Activated CD8-positive, alpha-beta memory T cell treated with anti-CD3 and anti-CD28 coated beads, Interleukin-2, amount 50 U/mL, for 1 hour (primary cell): ENCODE measurements at regions not wholly inside any gene's neighbourhood (a gene's known extent, or its start where the extent isn't known, plus 50 kb on each side); places are given as distances from the start of the nearest gene placed in this dataset.

Source experiments
- DNase-seq: peaks from one replicate; pipeline ENCODE4 v3.0.0-alpha.2; 2020; ENCODE audit errors: extremely low read depth

DNA sequence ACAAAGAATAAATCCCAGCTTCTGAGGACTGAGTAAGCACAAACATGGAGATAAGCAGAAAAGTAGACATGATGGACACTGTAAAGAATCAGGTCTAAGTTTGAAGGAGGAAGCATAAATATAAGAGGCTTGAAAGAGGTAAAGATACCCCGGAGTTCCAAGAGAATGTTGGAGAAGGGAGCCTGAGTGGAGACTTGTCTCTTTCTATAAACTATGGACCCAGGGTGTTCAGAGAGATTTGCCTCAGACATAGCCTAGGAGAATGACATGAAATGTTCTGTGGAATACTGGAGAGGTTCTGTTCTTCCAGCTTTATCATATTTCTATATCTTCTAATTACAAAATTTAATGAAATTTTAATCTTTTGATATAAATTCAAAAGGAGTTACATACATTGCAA lies 554.3 kb upstream of the B3GALT2 start:
- no peak for DNase-seq

DNA sequence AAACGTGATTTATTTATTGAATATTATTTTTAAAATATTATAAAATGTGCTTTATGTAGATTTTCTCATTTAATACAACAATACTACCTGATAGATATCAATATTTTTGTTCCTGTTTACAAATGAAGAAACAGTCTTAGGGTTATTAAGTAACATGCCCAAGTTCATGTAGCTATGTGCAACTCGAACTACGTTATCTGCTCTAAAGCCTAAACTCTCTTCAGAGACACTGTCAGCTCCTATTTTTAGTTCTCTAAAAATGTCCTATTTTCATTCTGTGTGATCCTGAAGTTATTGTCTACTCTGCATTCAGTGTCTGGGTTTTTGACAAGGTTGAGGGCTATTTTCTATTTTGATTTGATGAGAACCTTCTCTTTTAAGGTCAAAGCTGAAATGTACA lies 550.1 kb upstream of the B3GALT2 start:
- no peak for DNase-seq

DNA sequence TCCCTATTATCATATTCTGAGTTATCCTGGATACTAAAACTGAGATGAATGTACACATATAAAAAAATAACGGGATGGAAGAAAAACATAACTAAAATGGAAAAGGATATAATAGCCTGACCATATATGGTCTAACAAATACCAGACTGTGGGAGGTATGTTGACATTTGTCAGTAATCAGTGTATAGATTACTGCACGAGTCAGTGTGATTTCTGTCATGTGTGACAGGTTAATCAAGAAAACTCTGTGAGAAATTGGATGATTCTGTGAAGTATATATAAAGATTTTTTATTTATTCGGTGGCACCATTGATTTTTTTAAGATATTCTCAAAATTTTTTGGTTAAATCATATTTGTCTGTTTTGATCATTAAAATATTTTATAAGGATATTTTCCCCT lies 547.3 kb upstream of the B3GALT2 start:
- DNase-seq, result no peak

DNA sequence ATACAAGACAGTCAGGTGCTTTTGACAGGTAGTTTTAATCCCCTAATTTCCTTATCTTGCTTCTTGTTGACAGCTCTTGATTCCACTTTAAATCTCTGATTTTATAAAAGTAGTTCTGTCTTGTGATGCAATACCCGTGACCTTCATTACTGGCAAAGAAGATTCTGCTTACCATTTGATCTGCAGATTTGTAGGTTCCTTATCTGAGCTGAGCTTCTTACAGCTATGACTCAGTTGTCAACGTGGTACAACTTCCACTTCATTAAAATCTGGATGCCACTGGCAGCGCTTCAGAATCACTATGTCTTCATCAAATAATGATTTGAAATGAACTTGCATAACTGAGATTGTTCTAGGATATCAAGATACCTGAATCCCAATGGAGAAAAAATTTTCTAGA lies 543.6 kb upstream of the B3GALT2 start:
- no peak for DNase-seq

DNA sequence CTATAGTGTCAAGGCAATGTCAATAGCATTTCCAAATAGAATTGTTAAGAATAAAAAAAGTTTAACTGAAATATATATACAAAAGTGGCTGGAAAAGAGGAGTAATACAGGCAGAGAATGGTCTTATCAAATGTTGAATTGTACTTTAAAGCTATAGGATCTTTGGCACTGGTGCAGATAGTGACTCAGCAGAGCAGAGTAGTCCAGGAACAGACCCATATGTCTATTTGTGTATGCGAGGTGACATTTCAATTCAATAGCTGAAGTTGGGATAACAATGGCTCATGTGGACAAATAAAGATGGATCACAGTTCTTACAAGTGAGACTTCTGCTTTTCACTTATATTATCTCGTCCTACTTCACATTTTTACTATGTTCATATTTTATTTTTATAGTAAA lies 543.0 kb upstream of the B3GALT2 start:
- no peak for DNase-seq

DNA sequence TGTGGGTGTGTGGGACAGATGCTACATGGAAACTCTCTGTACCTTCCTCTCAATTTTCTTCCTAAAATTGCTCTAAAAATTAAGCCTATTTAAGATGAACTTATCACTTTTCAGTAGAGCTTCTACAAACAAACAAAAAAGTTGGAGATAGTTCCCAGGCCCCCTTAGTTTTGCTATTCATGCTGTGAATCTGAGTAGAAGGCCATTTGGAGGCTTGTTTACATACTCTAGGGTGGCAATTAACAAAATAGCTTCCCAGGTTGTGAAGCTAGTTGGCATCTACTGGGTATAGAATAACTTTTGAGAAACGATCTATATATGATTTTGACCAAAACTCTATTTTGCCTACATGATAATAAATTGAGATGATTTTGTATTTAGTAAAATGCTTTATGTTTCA lies 541.4 kb upstream of the B3GALT2 start:
- DNase-seq, result no peak

DNA sequence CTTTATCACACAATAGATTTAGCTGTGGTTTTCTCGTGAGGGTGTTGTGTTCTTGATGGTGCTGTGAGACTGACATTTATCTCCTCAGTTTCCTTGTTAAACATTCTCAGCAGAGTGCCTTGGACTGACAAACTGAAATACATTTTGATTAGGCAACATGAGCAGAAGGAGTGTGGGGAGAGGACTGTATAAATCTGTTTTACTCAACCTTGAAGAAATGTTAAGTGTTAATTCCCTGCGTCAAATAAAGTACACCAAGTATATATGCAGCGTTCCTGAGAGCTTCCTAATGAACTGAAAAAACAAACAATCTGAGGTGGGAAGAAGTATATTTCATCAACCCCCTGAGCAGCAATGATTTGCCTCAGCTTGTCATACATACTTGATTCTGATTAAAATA lies 540.3 kb upstream of the B3GALT2 start:
- no peak for DNase-seq

DNA sequence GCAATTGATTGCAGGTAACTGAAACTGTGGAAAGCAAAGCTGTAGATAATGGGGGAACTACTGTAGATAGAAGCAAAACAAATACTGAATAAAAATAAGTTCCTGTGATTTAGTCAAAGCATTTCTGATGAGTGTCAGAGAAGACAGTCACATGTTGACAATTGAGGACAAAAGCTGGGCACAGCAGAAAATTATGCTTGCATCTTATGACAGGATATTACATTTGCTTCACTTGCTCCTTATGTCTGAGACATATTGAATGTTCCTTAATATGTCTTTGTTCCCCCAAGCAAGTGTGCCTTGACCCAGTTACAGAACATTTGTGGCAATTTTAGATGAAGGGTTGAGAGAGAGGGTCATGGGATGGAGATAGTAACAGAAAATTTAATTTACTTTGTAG lies 526.0 kb upstream of the B3GALT2 start:
- no peak for DNase-seq

DNA sequence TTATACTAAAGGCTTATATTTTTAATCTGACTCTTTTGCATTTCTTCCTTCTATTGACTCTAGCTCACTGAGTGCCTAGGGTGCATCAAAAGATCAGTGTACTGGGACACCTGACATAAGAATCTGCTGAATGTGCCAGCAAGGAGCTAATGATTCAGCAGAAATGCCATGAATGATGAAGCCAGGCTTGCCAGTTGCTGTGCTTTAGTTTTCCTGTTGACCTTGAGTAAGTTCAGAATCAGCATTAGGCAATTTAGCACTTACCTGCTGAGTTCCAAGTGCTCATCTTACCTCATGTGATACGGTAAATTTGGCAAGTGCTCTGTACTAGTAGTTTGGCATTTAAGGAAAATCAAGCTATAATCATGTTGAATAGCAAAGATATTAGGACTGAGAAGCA lies 523.2 kb upstream of the B3GALT2 start:
- no peak for DNase-seq

DNA sequence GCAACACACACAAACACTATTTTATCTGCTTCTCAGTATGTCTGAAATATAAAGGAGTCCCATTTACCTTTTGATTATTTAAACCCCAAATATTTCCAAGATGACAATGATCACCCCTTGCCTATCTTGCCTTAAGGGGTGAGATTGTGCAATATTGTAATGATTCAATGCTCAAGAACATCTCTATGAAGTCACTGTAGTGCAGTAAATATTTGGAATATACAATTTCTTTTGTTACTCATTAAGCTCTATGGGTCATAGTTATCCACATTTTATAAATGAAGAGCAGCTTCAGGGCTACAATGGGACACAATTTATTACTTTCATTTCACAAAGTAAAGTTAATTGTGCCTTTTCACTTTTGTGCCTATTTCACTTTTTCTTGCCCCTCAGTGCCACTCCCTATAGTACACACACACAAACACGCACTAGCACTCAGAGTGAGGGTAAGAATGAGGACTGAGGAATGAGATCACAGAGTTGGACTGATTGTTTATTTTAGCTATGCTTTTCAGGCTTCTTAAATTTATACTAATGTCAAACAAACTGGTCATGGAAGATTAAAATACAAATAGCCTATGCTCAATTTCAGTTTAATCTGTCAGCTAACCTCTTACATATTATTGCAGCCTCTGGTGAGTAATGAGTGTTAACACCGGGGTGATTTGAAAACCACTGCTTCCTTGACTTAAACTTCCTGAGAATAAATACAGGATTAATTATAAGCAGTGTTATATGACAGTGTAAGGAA lies 521.0 kb upstream of the B3GALT2 start:
- DNase-seq, result no peak

DNA sequence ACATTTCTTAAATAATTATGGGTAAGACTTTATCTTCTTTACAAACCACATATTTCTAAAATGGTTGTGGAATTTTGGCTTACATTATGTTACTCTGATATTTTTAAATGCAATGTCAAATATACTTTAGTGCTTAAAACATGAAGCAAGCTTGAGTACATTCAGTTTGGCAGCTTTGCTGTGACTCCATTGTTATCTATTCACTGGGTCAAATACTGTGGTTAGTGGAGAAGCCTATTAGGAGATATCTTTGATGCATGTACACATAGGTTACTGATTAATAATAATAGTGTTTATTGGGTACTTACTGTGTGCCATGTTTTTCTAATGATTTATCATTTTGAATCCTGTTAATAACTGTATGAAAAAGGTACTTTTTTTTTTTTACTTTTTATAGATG lies 520.4 kb upstream of the B3GALT2 start:
- DNase-seq, result no peak

DNA sequence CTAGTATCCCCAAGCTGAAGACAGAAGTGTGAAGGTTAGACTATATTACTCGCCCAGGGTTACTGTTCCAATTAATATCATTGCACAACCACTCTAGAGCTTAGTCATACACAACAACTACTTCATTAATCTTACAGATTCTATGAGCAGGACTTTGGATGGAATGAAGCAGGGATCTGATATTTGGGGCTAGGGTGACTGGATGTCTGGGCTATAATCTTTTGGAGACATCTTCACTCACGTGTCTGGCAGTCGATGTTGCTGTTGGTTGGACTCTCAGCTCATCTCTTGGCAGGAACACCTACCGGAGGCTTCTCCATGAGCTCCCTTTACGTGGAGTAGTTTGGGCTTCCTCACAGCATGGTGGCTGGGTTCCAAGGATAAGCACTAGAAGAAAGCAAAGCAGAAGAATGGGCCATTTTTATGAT lies 519.2 kb upstream of the B3GALT2 start:
- no peak for DNase-seq

DNA sequence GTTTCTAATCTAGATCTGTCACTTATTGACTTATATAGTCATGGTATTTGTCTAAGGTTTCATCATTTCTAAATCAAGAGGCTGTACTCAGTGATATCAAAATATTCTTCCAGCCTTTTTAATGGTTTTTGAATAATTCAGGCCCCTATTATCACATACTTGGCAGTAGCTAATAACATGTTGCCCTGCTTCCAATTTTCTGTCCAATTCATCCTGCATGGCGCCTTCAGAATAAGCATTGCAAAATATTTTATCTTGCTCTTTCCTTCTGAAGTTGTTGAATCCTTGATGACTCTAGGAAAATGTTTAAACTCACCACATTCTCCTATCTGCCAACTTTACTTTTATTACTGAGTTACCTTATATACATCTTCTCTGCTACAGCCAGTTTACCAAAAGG lies 517.2 kb upstream of the B3GALT2 start:
- DNase-seq, result no peak

DNA sequence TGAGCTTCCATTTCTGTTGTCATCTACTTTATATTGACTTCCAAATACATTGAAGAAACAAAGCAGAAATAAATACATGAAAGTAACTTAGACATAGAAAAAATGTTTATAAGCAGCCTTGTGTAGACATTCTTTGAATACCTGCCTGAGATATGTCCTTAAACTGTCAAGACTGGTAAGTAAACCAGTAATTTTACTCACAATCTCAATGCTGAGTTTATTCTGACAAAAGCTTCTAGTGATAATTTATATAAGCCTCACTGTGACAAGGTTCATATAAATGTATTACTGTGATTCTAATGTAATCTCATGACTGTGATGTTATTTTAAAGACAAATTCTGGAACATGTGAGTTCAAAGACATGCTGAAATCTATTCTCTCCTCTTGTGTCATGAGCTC lies 516.7 kb upstream of the B3GALT2 start:
- no peak for DNase-seq

DNA sequence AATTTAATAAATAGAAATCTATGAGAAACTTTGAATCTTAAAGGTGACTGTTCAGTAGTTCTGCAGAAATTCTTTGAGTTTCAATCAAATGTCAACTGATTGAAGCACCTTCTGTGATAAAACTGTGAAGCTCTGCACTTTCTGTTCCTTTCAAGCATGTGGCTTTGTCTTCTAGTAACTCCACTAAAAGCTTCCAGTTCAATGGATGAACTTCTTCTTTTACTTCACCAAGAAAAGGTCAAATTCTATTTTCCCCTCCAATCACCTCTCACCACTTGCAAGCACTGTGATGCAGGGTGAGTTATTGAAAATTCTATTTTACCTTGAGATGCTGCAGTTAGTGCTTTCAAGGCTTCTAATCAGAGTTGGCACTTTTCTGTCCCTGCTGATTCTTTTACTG lies 515.3 kb upstream of the B3GALT2 start:
- no peak for DNase-seq

DNA sequence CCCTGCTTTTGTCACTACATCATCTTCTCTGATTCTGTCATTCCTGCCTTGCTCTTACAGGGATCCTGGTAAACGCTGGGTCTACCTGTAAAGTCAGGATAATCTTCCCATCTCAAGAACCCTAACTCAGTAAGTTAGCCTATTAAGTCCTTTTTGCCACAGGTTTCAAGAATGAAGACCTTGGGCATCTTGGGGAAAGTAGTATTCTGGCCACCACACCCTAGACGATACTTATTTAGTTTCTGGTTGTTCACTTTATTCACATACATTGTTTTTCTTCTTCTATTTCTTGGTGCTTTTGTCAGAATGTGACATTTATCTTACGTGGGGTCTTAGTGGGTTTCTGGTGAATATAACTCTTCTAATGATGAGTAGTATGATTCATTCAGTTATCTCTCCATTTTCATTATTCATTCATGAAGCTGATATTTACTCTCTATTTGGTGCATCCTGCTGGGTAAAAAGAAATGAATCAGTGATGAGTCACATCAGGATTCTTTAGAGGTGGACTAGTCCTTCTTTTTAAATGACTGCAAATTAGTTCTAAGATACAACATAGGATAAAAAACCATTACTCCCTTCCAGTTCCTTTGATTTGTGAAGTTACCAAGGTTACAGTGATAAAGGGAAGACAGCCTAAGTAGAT lies 514.4 kb upstream of the B3GALT2 start:
- no peak for DNase-seq

DNA sequence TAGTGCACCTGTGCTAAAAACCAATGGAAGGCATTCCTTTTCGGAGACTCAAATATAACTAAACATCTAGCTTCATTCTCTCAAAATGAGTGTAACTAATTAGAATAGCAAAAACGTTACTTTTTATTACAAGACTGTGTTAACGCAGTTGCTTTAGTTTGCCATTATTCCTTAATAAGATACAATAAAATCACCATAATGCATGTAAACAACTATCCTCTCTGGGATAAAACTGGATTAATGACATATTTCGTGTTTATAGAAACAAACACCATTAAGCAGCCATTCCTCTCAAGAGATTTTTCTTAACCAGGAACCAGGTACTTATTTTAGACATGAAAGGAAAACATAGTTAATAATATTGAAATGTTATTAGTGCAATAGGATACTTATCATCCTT lies 512.8 kb upstream of the B3GALT2 start:
- no peak for DNase-seq

DNA sequence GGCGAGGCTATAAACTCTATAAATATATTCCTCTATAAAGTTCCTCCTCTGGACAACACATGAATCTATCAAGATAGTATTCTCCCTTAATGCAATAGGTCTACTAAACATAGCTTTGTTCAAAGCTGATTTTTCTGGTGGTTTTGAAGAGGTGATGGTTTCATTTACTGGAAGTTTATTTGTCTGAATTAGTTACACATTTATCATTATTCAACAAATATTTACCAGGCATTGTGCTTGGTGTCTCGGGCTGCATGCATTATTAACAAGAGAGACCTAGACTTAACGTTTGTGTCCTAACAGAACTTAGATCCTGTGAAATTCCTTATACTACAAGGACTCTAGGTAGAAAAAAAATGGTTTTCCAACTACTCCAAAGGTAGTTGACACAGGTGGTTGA lies 511.4 kb upstream of the B3GALT2 start:
- DNase-seq, result no peak

DNA sequence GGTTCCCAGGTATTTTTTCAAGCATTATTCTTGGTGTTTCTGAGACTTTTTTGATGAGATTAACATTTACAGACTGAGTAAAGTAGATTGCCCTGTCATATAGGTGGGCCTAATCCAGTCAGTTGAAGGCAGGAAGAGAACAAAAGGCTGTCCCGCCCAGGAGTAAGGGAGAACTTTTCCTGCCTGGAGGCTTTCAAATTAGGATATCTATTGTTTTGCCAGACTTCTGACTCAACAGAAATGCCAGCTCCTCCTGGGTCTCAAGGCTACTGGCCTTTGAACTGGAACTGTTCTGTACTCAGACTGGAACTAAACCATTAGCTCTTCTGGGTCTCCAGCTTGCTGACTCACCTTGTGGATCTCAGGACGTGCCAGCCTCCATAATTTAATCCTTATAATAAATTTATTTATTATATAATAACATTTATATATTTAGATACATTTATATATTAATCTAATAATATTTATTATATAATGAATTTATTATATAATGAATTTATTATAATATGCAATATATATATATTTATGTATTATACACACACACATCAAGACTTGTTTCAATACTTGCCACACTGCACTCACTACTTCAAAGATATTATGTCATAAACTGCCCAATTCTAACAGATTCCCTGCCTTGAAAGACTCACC lies 510.8 kb upstream of the B3GALT2 start:
- DNase-seq, result no peak

DNA sequence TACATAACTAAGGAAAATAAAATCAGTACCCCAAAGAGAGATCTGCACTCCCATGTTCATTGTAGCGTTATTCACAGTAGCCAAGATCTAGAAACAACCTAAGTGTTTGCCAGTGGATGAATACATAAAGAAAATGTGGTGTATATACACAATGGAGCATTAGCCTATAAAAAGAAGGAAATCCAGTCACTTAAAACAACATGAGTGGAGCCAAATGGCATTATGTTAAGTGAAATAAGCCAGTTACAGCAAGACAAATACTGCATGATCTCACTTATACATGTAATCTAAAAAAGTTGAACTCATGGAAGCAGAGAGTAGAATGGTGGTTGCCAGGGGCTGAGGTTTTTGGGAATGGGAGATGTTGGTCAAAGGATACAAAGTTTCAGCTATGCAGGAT lies 508.3 kb upstream of the B3GALT2 start:
- no peak for DNase-seq

DNA sequence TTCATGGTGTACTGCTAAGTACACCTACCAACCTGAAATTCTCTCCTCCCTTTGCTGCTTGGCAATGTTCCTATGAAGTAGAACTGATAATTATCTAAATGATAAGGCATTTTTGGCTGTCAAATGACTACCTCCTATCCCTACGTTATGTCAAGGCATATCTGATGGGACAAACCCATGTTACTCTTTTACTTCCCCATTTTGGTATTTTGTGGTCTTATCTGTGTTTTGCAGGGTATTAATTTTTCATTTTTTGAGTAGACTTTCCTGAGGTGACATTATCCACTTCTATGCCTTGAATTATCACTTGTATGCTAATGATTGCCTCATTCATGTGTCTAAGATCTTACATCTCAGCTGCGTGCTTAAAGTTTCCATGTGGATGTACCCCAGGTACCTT lies 499.6 kb upstream of the B3GALT2 start:
- no peak for DNase-seq

DNA sequence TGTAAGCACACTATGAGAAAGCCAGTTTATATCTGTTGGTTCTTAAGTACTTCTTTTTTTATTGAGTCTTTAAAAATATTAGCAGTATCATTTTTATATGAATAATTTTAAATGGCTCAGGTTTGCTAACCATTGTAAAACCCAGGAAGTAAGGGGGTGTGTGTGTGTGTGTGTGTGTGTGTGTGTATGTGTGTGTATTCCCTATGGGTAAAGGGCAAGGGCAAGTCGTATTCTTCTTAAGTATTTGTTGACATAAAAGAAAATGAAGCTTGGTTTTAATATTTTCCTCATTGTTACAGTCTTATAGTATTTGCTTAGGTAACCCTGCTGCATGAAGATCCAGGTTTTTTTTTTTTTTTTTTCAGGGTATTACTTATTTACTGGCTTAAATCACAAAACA lies 495.0 kb upstream of the B3GALT2 start:
- no peak for DNase-seq

DNA sequence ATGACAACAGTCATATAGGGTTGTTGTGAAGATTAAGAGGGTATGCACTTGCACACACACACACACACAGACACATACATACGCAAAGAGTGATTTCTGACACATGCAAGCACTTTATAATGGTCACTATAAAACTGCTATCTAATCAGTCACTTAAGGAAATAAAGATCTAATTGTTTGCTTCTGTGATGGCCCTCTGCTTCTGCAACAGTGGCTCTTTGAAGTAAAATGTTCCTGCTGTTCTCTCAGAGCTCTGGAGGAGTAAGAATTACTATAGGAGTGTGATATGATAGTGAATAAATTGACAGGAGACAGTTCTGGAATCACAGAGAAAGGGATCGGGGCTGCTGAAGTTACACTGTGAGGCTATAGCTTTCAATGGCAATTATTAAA lies 494.5 kb upstream of the B3GALT2 start:
- no peak for DNase-seq
